ENCODE measurements at regions not wholly inside any gene's neighbourhood (a gene's known extent, or its start where the extent isn't known, plus 50 kb on each side); places are given as distances from the start of the nearest gene placed in this dataset.
"Not testable (repeated sequence)": the region's sequence is repeated elsewhere in the genome, so short reads cannot be mapped to it uniquely, and the experiment has no call there.

- Histone ChIP-seq H3K27me3 (ENCODE audit: control insufficient read depth, insufficient read depth, low read length) (no peaks in the 10 kb centered on the region), H3K9me3 (ENCODE audit: control insufficient read depth in 2 of 2, low read length in 2 of 2) (peaks cover 4 to 16% of the 10 kb centered on the region in 2 experiments), H3K4me3 (ENCODE audit: low read depth, low read length) (no peak overlapping the region), H3K36me3 (ENCODE audit: control insufficient read depth, insufficient read depth, low read length) (no peaks in the 10 kb centered on the region), H3K27ac (ENCODE audit: insufficient read depth, low read length, poor library complexity, severe bottlenecking) (no peak overlapping the region), H3K4me1 (ENCODE audit: control insufficient read depth, insufficient read depth, low read length, poor library complexity, severe bottlenecking) (no peaks in the 10 kb centered on the region)
- H3K27ac Mint-ChIP-seq = no peak overlapping the region
- ATAC-seq (ENCODE audit: low read depth in 2 of 2) (no peak), DNase-seq (no peak)
- H3K36me3 Mint-ChIP-seq = no peaks in the 10 kb centered on the region
- H3K27me3 Mint-ChIP-seq = no peaks in the 10 kb centered on the region
- no peak overlapping the region for H3K4me3 Mint-ChIP-seq
- peaks cover 0 to 23% (median 5%) of the 10 kb centered on the region in 7 donors for H3K9me3 Mint-ChIP-seq
- H3K4me1 Mint-ChIP-seq = no peaks in the 10 kb centered on the region
These were observed 196.4 kb upstream of the NANOGP8 start for GRCh38 chr15:35281515-35281914.

GRCh38 chr15:35279811-35280210 is 194.7 kb upstream of the NANOGP8 start:
- Mint-ChIP-seq H3K4me1 (no peaks in the 10 kb centered on the region), H3K27ac (no peak overlapping the region), H3K9me3 (peaks cover 0 to 33% (median 10%) of the 10 kb centered on the region in 7 donors), H3K36me3 (no peaks in the 10 kb centered on the region), H3K4me3 (no peak overlapping the region), H3K27me3 (peaks cover 4% of the 10 kb centered on the region)
- H3K27me3 ChIP-seq (ENCODE audit: control insufficient read depth, insufficient read depth, low read length) = no peaks in the 10 kb centered on the region
- H3K4me1 ChIP-seq (ENCODE audit: control insufficient read depth, insufficient read depth, low read length, poor library complexity, severe bottlenecking) = no peaks in the 10 kb centered on the region
- H3K27ac ChIP-seq (ENCODE audit: insufficient read depth, low read length, poor library complexity, severe bottlenecking) = no peak overlapping the region
- no peak for DNase-seq
- peaks cover 4 to 16% of the 10 kb centered on the region in 2 experiments for H3K9me3 ChIP-seq (ENCODE audit: control insufficient read depth in 2 of 2, low read length in 2 of 2)
- H3K36me3 ChIP-seq (ENCODE audit: control insufficient read depth, insufficient read depth, low read length) = no peaks in the 10 kb centered on the region
- H3K4me3 ChIP-seq (ENCODE audit: low read depth, low read length) = no peak overlapping the region
- no peak for ATAC-seq (ENCODE audit: low read depth in 2 of 2)

GRCh38 chr15:35271371-35272043 is 186.4 kb upstream of the NANOGP8 start:
- Histone ChIP-seq H3K27me3 (ENCODE audit: control insufficient read depth, insufficient read depth, low read length) (no peaks in the 10 kb centered on the region), H3K36me3 (ENCODE audit: control insufficient read depth, insufficient read depth, low read length) (no peaks in the 10 kb centered on the region), H3K4me3 (ENCODE audit: low read depth, low read length) (no peak overlapping the region), H3K9me3 (ENCODE audit: control insufficient read depth in 2 of 2, low read length in 2 of 2) (no peaks in the 10 kb centered on the region), H3K27ac (ENCODE audit: insufficient read depth, low read length, poor library complexity, severe bottlenecking) (no peak overlapping the region), H3K4me1 (ENCODE audit: control insufficient read depth, insufficient read depth, low read length, poor library complexity, severe bottlenecking) (no peaks in the 10 kb centered on the region)
- no peaks in the 10 kb centered on the region for H3K4me1 Mint-ChIP-seq
- peaks cover 4% of the 10 kb centered on the region for H3K27me3 Mint-ChIP-seq
- H3K4me3 Mint-ChIP-seq = no peak overlapping the region
- ATAC-seq (ENCODE audit: low read depth in 2 of 2) (no peak), DNase-seq (no peak)
- no peaks in the 10 kb centered on the region for H3K36me3 Mint-ChIP-seq
- no peak overlapping the region for H3K27ac Mint-ChIP-seq
- peaks cover 0 to 20% (median 9%) of the 10 kb centered on the region in 7 donors for H3K9me3 Mint-ChIP-seq

- Histone ChIP-seq H3K9me3 (ENCODE audit: control insufficient read depth in 2 of 2, low read length in 2 of 2) (no peaks in the 10 kb centered on the region), H3K4me3 (ENCODE audit: low read depth, low read length) (no peak overlapping the region), H3K36me3 (ENCODE audit: control insufficient read depth, insufficient read depth, low read length) (no peaks in the 10 kb centered on the region), H3K4me1 (ENCODE audit: control insufficient read depth, insufficient read depth, low read length, poor library complexity, severe bottlenecking) (no peaks in the 10 kb centered on the region), H3K27ac (ENCODE audit: insufficient read depth, low read length, poor library complexity, severe bottlenecking) (no peak overlapping the region), H3K27me3 (ENCODE audit: control insufficient read depth, insufficient read depth, low read length) (no peaks in the 10 kb centered on the region)
- no peak overlapping the region for H3K4me3 Mint-ChIP-seq
- H3K27me3 Mint-ChIP-seq = no peaks in the 10 kb centered on the region
- no peak overlapping the region for H3K27ac Mint-ChIP-seq
- no peaks in the 10 kb centered on the region for H3K36me3 Mint-ChIP-seq
- H3K9me3 Mint-ChIP-seq = peaks cover 0 to 2% (median 0%) of the 10 kb centered on the region in 7 donors
- no peak for DNase-seq
- no peak for ATAC-seq (ENCODE audit: low read depth in 2 of 2)
- no peaks in the 10 kb centered on the region for H3K4me1 Mint-ChIP-seq
These were observed 175.8 kb upstream of the NANOGP8 start for GRCh38 chr15:35260941-35261340.

GRCh38 chr15:35260274-35260673 is 175.2 kb upstream of the NANOGP8 start:
- H3K27ac ChIP-seq (ENCODE audit: insufficient read depth, low read length, poor library complexity, severe bottlenecking); H3K36me3 ChIP-seq (ENCODE audit: control insufficient read depth, insufficient read depth, low read length); H3K27ac Mint-ChIP-seq; H3K9me3 ChIP-seq (ENCODE audit: control insufficient read depth in 2 of 2, low read length in 2 of 2); DNase-seq; H3K4me3 Mint-ChIP-seq; H3K4me1 ChIP-seq (ENCODE audit: control insufficient read depth, insufficient read depth, low read length, poor library complexity, severe bottlenecking); ATAC-seq (ENCODE audit: low read depth in 2 of 2); H3K4me1 Mint-ChIP-seq; H3K36me3 Mint-ChIP-seq; H3K27me3 Mint-ChIP-seq; H3K27me3 ChIP-seq (ENCODE audit: control insufficient read depth, insufficient read depth, low read length); H3K9me3 Mint-ChIP-seq; H3K4me3 ChIP-seq (ENCODE audit: low read depth, low read length): not testable (repeated sequence)

GRCh38 chr15:35256551-35256950 is 171.5 kb upstream of the NANOGP8 start:
- Mint-ChIP-seq H3K4me1 (no peaks in the 10 kb centered on the region), H3K27me3 (no peaks in the 10 kb centered on the region)
- no peaks in the 10 kb centered on the region for H3K4me1 ChIP-seq (ENCODE audit: control insufficient read depth, insufficient read depth, low read length, poor library complexity, severe bottlenecking)

GRCh38 chr15:35256141-35256540 is 171.0 kb upstream of the NANOGP8 start:
- Histone ChIP-seq H3K9me3 (ENCODE audit: control insufficient read depth in 2 of 2, low read length in 2 of 2) (no peaks in the 10 kb centered on the region), H3K4me3 (ENCODE audit: low read depth, low read length) (no peak overlapping the region), H3K27ac (ENCODE audit: insufficient read depth, low read length, poor library complexity, severe bottlenecking) (no peak overlapping the region), H3K4me1 (ENCODE audit: control insufficient read depth, insufficient read depth, low read length, poor library complexity, severe bottlenecking) (no peaks in the 10 kb centered on the region), H3K27me3 (ENCODE audit: control insufficient read depth, insufficient read depth, low read length) (no peaks in the 10 kb centered on the region), H3K36me3 (ENCODE audit: control insufficient read depth, insufficient read depth, low read length) (no peaks in the 10 kb centered on the region)
- Mint-ChIP-seq H3K9me3 (peaks cover 0 to 3% (median 0%) of the 10 kb centered on the region in 7 donors), H3K4me3 (no peak overlapping the region), H3K4me1 (no peaks in the 10 kb centered on the region), H3K27ac (no peak overlapping the region), H3K27me3 (no peaks in the 10 kb centered on the region), H3K36me3 (no peaks in the 10 kb centered on the region)
- DNase-seq = no peak
- no peak for ATAC-seq (ENCODE audit: low read depth in 2 of 2)

More at GRCh38 chr15:35256551-35256950, 171.5 kb upstream of the NANOGP8 start:
- Mint-ChIP-seq H3K4me3 (no peak overlapping the region), H3K36me3 (no peaks in the 10 kb centered on the region), H3K27ac (no peak overlapping the region), H3K9me3 (peaks cover 0 to 2% (median 0%) of the 10 kb centered on the region in 7 donors)
- ATAC-seq (ENCODE audit: low read depth in 2 of 2) (no peak), DNase-seq (no peak)
- Histone ChIP-seq H3K9me3 (ENCODE audit: control insufficient read depth in 2 of 2, low read length in 2 of 2) (no peaks in the 10 kb centered on the region), H3K27ac (ENCODE audit: insufficient read depth, low read length, poor library complexity, severe bottlenecking) (no peak overlapping the region), H3K27me3 (ENCODE audit: control insufficient read depth, insufficient read depth, low read length) (no peaks in the 10 kb centered on the region), H3K4me3 (ENCODE audit: low read depth, low read length) (no peak overlapping the region), H3K36me3 (ENCODE audit: control insufficient read depth, insufficient read depth, low read length) (no peaks in the 10 kb centered on the region)

- H3K9me3 Mint-ChIP-seq; H3K4me1 Mint-ChIP-seq; ATAC-seq (ENCODE audit: low read depth in 2 of 2); H3K27me3 Mint-ChIP-seq; H3K36me3 ChIP-seq (ENCODE audit: control insufficient read depth, insufficient read depth, low read length); H3K36me3 Mint-ChIP-seq; H3K4me3 Mint-ChIP-seq; DNase-seq; H3K27ac ChIP-seq (ENCODE audit: insufficient read depth, low read length, poor library complexity, severe bottlenecking); H3K27ac Mint-ChIP-seq; H3K9me3 ChIP-seq (ENCODE audit: control insufficient read depth in 2 of 2, low read length in 2 of 2); H3K4me3 ChIP-seq (ENCODE audit: low read depth, low read length); H3K27me3 ChIP-seq (ENCODE audit: control insufficient read depth, insufficient read depth, low read length); H3K4me1 ChIP-seq (ENCODE audit: control insufficient read depth, insufficient read depth, low read length, poor library complexity, severe bottlenecking): not testable (repeated sequence)
These were observed 169.8 kb upstream of the NANOGP8 start for GRCh38 chr15:35254908-35255307.
